Activated T-cell treated with anti-CD3 and anti-CD28 coated beads, Interleukin-2, amount 50 U/mL, for 48 hours (primary cell): ENCODE measurements at regions not wholly inside any gene's neighbourhood (a gene's known extent, or its start where the extent isn't known, plus 50 kb on each side); places are given as distances from the start of the nearest gene placed in this dataset.
"Not testable (repeated sequence)": the region's sequence is repeated elsewhere in the genome, so short reads cannot be mapped to it uniquely, and the experiment has no call there.

Source experiments
- DNase-seq, 2 experiments: peaks; one replicate each; pipeline ENCODE4 v3.0.0-alpha.2; 2020

GRCh38 chr4:154030152-154030551, 241.3 kb upstream of the SFRP2 start:
- DNase-seq = no peak

DNA sequence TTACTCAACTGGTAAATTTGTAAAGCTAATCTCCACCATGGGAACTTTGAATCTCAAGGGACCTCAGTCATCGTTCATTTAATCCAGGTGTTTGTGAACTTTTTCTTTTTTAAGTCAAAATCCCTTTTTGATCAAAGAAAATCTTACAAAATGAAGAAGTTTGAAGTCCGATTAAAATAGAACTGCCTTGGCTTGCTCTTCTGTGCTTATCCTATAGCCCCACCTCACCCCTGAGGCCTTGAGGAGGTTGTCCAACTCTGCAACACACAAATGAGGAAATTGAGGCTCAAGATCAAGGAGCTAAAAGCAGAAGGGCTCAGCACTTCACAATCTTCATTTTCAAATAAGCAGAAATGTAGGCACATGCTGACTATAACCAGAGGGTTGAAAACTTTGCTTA, 240.3 kb upstream of the SFRP2 start:
- no peak for DNase-seq

DNA sequence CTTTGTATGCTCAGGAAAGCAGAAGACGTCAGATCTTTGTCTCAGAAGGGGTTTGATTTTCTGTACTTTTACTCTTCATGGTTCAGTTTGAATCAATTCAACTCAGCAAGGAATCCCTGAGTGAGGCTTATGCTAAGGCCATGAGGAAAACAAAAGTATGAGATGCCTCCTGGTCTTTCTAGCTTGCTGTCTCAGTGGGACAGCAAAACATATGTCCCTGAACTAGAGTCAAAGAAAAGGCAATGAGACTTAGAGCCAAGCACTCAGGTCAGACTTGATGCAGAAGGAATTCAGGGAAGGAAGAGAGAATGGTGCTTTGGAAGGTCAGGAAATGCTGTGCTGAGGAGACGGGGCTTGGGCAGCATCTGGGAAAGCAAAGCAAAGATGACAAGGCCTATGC, 236.2 kb upstream of the SFRP2 start:
- DNase-seq = no peak

GRCh38 chr4:154024097-154024694, 235.3 kb upstream of the SFRP2 start:
- DNase-seq = peak in 1 of 2 experiments; percentile 28

DNA sequence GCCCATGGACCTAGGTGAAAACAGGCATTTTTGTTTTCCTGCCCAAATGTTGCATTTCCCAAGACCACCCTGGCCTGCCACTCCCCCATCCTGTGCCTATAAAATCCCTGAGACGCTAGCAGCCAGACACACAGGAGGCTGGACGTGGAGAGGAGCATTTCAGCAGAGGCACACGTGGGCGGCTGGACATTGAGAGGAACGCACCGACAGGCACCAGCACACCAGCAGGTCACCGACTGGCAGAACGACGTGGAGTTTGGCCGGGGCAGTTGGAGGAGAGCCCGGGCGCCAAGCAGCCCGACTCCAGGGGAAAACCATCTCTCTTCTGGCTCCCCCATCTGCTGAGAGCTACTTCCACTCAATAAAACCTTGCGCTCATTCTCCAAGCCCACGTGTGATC, 234.8 kb upstream of the SFRP2 start:
- DNase-seq = not testable (repeated sequence)

GRCh38 chr4:154019811-154020210, 230.9 kb upstream of the SFRP2 start:
- no peak for DNase-seq

GRCh38 chr4:154018659-154019058, 229.8 kb upstream of the SFRP2 start:
- DNase-seq = peak; percentile 44

- DNase-seq = no peak
Measured at GRCh38 chr4:154015578-154015977, 226.7 kb upstream of the SFRP2 start.

DNA sequence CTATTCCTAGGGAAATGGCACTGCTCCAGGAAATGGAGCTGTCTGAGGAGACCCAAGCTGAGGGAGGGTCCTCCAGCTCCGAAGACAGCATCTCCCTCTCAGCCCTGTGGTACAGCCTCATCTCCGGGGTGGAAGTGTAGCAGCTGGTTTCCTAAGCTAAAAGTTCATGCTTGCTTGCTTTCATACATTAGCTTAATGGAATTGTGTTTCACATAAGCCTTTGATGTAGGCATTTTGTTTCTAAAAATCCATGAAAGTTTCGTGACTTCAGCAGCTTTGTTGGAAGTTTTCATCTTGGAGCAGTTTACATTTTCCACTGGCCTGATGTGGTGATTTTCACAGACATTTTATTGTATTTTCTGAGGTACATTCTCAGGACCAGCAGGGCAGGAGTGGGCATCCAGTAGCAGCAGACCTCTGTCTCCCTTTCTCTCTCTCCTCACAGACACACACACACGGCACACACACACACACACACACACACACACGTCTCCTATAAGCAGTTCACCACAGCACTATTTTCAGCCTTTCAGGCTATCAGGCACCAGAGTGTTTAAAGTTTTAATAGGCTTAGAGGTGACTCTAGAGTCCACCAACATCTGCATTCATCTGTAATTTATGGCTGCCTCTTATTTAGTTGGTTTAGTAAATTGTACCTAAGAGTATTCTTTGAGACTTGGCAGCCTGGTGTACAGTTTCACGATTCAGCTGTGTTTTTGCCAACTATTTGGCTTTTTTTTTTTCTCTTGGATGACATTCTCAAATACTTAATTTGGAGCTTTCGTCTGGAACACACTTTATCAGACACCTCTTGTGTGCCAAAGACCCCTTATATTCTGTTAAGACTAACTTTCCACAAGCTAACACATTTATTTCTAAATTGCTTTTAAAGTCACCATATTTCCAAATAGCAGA, 225.8 kb upstream of the SFRP2 start:
- no peak for DNase-seq

DNA sequence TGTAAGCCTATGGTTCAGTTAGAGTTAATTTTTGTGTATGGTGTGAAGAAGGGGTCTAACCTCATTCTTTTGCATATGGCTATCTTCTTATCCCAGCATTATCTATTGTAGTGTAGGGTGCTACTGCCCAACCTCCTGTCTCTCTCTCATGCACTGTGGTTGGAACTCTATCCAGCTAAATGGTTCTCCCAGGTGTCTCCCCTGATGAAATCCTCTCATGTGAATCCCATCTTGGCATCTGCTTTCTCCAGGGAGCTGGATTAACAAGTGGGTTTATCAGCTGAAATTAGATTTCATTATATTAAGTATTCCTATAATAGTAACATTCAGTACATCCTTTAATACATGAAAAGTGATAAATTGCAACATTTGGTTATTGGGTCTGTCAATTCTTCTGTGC, 224.7 kb upstream of the SFRP2 start:
- DNase-seq = no peak

DNA sequence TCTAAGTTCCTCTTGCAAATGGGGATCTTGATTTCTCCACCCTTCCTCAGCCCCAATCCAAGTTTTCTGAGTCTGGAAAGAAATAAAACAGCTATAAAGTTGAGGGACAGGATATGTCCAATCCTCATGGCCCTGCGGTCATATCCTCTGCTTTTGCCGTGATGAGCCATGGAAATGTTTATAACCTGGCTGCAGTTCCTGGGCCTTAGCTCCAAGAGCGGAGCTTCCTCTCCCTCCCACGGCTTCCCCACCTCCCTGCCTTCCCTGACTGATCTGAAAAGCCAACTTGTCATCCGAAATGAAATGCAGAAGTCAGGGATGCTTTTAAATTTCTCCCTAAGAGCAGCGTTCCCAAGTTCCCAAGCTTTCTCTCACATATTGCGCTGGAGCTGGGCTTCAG, 221.5 kb upstream of the SFRP2 start:
- no peak for DNase-seq

- DNase-seq = no peak
Measured at GRCh38 chr4:154009788-154010187, 220.9 kb upstream of the SFRP2 start.

DNA sequence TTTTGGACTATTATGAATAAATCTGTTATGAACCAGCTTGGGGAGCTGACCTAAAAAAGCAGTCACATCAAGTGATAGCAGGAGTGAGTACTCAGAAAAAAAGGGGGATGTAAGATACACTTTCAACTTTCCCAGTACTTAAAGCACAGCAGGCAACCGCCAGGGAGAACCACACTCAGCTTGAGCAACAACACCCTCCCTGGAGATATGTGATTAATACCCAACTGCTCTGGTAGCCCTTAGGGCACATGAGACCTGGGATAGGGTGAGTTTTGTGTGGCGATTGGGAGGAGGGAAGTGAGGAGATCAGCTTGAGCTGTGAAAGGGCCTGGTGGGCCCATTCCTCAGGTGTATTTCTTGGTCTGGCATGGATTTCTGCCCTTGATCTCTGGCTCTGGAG, 220.3 kb upstream of the SFRP2 start:
- no peak for DNase-seq

GRCh38 chr4:154005171-154005520, 216.3 kb upstream of the SFRP2 start:
- DNase-seq = no peak

GRCh38 chr4:154004507-154005170, 215.8 kb upstream of the SFRP2 start:
- no peak for DNase-seq

GRCh38 chr4:154004016-154004415, 215.1 kb upstream of the SFRP2 start:
- DNase-seq = no peak

- DNase-seq = no peak
Measured at GRCh38 chr4:154003378-154003777, 214.5 kb upstream of the SFRP2 start.

DNA sequence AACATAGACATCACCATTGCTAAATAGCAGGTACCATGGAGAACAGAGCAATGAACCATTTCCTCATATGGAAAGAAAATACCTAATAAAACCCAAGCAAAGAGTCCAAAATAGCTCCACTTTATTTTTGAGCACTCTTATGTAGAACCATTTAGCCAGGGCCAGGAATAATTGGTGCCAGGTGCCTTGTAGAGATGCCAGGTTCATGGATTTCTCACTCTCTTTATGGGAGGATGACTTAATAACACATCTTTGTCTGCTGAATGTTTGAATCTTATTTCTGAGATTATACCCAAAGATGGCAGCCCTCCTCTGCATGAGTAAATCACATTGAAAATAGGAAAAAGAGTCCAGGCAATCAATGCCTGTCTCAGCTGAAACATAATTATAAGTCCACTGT, 212.3 kb upstream of the SFRP2 start:
- DNase-seq = no peak

DNA sequence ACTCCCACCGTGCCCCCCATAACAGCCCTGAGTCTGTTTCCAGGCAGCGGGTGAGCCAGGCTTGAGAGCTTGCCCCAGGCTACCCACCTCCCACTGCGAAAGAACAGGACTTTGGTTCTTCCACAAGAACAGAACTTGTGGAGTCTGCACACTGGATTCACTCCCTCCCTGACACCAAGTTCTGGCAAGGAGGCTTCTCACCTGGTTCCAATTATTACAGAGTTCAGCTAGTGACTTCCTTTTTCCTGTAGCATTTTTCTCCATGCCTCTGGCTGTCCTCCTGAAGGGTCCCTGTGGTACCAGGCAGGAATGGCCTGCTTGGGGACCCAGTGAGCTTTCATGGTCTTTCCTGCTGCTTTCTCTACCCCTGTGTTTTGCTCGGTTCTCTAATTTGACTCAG, 208.6 kb upstream of the SFRP2 start:
- DNase-seq = no peak

GRCh38 chr4:153989505-153989904, 200.6 kb upstream of the SFRP2 start:
- DNase-seq = no peak

- DNase-seq = no peak
Measured at GRCh38 chr4:153988492-153989363, 199.8 kb upstream of the SFRP2 start.

GRCh38 chr4:153987291-153987690, 198.4 kb upstream of the SFRP2 start:
- DNase-seq = no peak

DNA sequence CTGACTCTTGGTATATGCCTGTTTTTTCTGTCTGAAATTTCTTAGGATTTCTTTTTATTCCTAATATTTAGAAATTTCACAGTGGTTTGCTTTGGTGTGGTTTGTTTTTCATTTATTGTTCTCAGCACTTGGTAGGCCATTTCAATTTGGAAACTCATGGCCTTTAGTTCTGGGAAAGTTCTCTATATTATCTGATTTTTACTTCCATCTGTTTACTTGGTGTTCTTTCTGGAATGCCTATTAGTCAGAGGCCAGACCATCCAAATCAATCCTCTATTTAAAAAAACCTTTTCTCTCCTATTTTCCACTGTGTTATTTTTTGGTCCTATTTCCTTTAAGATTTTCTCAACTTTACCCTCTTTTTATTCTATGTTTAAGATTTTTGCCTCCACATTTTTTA, 188.1 kb upstream of the SFRP2 start:
- no peak for DNase-seq
